SK-N-SH treated with all-trans-retinoic acid at 6 μM for 48 hours (cell line): ENCODE measurements at regions not wholly inside any gene's neighbourhood (a gene's known extent, or its start where the extent isn't known, plus 50 kb on each side); places are given as distances from the start of the nearest gene placed in this dataset.

Source experiments
- BACH2 ChIP-seq: fragments of 250-450 bp; sonication (Bioruptor Pico); IDR thresholded peaks from 2 replicates; pipeline ENCODE4 v1.9.0; 2021; ENCODE audit warnings: mild to moderate bottlenecking, borderline replicate concordance
- GLIS3 ChIP-seq: fragments of 250-450 bp; sonication (Bioruptor Pico); IDR thresholded peaks from 2 replicates; pipeline ENCODE4 v1.5.0; 2020; ENCODE audit warnings: mild to moderate bottlenecking, moderate library complexity
- ISL1 ChIP-seq: fragments of 250-450 bp; sonication (Bioruptor Pico); IDR thresholded peaks from 2 replicates; pipeline ENCODE4 v2.1.2; 2022; ENCODE audit warnings: mild to moderate bottlenecking, moderate library complexity
- OSR1 ChIP-seq: fragments of 250-450 bp; sonication (Bioruptor Pico); IDR thresholded peaks from 2 replicates; pipeline ENCODE4 v1.8.0; 2022; ENCODE audit warnings: moderate library complexity, mild to moderate bottlenecking, inconsistent platforms
- PATZ1 ChIP-seq: fragments of 250-450 bp; sonication (Bioruptor Pico); IDR thresholded peaks from 2 replicates; pipeline ENCODE4 v1.8.0; 2020; ENCODE audit warnings: mild to moderate bottlenecking, moderate library complexity, borderline replicate concordance
- TOX ChIP-seq: fragments of 250-450 bp; sonication (Bioruptor Pico); IDR thresholded peaks from 2 replicates; pipeline ENCODE4 v1.8.0; 2021; ENCODE audit warnings: mild to moderate bottlenecking, moderate library complexity, borderline replicate concordance
- ZFP3 ChIP-seq: fragments of 250-450 bp; sonication (Bioruptor Pico); IDR thresholded peaks from 2 replicates; pipeline ENCODE4 v1.5.0; 2020; ENCODE audit warnings: mild to moderate bottlenecking, moderate library complexity
- ZFP30 ChIP-seq: fragments of 450-650 bp; formaldehyde crosslinking; IDR thresholded peaks from 2 replicates; pipeline ENCODE4 v1.5.0; 2022; ENCODE audit warnings: mild to moderate bottlenecking, moderate library complexity
- ZNF8 ChIP-seq: fragments of 450-650 bp; formaldehyde crosslinking; IDR thresholded peaks from 2 replicates; pipeline ENCODE4 v1.5.0; 2020; ENCODE audit warnings: mild to moderate bottlenecking, moderate library complexity
- TF ChIP-seq, protein P1 (sequence below): fragments of 250-450 bp; sonication (Bioruptor Pico); IDR thresholded peaks from 2 replicates; pipeline ENCODE4 v1.5.0; 2020; ENCODE audit warnings: mild to moderate bottlenecking, moderate library complexity

DNA sequence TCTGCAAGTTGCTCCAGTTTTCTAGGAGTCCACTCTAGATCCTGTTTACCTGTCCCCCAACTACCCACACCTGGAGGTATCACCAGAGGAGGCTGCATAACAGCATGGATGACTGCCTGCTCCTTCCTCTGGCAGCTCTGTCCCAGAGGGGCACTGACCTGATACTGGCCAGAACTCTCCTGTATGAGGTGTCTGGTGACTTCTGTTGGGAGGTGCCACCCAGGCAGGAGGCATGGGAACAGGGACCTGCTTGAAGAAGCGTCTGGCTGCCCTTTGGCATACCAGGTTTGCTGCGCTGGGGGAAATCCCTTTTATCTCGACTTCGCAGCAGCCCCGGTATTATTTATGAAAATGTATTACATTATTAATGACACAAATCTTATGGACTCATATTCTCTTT lies 1163.6 kb downstream of the NSUN3 start:
- no peak for TF ChIP-seq PATZ1 (CRISPR knock-in tag)
- TF ChIP-seq TOX (CRISPR knock-in tag) = no peak
- TF ChIP-seq GLIS3 (CRISPR knock-in tag) = no peak
- TF ChIP-seq ISL1 (CRISPR knock-in tag) = no peak
- no peak for TF ChIP-seq ZFP30
- no peak for TF ChIP-seq ZFP3 (CRISPR knock-in tag)
- TF ChIP-seq, protein P1, sequence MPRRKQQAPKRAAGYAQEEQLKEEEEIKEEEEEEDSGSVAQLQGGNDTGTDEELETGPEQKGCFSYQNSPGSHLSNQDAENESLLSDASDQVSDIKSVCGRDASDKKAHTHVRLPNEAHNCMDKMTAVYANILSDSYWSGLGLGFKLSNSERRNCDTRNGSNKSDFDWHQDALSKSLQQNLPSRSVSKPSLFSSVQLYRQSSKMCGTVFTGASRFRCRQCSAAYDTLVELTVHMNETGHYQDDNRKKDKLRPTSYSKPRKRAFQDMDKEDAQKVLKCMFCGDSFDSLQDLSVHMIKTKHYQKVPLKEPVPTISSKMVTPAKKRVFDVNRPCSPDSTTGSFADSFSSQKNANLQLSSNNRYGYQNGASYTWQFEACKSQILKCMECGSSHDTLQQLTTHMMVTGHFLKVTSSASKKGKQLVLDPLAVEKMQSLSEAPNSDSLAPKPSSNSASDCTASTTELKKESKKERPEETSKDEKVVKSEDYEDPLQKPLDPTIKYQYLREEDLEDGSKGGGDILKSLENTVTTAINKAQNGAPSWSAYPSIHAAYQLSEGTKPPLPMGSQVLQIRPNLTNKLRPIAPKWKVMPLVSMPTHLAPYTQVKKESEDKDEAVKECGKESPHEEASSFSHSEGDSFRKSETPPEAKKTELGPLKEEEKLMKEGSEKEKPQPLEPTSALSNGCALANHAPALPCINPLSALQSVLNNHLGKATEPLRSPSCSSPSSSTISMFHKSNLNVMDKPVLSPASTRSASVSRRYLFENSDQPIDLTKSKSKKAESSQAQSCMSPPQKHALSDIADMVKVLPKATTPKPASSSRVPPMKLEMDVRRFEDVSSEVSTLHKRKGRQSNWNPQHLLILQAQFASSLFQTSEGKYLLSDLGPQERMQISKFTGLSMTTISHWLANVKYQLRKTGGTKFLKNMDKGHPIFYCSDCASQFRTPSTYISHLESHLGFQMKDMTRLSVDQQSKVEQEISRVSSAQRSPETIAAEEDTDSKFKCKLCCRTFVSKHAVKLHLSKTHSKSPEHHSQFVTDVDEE (CRISPR knock-in tag) = no peak
- no peak for TF ChIP-seq ZNF8 (CRISPR knock-in tag)
- TF ChIP-seq BACH2 = no peak
- TF ChIP-seq OSR1 (CRISPR knock-in tag) = no peak
